ENCODE measurements at regions not wholly inside any gene's neighbourhood (a gene's known extent, or its start where the extent isn't known, plus 50 kb on each side); places are given as distances from the start of the nearest gene placed in this dataset.

DNA sequence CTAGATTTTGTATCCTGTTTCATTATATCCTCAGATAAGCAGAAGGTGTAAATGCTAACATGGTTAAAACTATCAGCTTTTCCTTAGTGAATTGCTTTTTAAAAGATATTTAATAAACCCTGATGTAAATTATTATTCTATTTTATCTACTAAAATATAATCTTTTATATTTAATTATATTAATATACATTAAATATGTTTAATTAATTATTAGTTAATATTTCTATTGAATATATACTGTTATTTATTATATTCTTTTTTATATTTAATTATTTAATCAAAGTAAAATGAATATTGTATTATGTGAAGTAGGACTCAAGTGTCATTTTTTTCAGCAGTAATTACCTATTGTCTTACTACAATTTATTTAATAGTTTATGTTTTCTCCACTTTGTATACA is 179.7 kb upstream of the ADGRL4 start:
- Mint-ChIP-seq H3K4me1 (ENCODE audit: low read depth) (no peaks in the 10 kb centered on the region), H3K4me3 (ENCODE audit: low read depth) (no peak overlapping the region), H3K27me3 (no peaks in the 10 kb centered on the region), H3K36me3 (ENCODE audit: insufficient read depth) (no peaks in the 10 kb centered on the region), H3K27ac (no peak overlapping the region), H3K9me3 (ENCODE audit: low read depth) (no peaks in the 10 kb centered on the region)
- no peak for DNase-seq (ENCODE audit: low spot score, unreplicated experiment)
- TF ChIP-seq, protein P1, sequence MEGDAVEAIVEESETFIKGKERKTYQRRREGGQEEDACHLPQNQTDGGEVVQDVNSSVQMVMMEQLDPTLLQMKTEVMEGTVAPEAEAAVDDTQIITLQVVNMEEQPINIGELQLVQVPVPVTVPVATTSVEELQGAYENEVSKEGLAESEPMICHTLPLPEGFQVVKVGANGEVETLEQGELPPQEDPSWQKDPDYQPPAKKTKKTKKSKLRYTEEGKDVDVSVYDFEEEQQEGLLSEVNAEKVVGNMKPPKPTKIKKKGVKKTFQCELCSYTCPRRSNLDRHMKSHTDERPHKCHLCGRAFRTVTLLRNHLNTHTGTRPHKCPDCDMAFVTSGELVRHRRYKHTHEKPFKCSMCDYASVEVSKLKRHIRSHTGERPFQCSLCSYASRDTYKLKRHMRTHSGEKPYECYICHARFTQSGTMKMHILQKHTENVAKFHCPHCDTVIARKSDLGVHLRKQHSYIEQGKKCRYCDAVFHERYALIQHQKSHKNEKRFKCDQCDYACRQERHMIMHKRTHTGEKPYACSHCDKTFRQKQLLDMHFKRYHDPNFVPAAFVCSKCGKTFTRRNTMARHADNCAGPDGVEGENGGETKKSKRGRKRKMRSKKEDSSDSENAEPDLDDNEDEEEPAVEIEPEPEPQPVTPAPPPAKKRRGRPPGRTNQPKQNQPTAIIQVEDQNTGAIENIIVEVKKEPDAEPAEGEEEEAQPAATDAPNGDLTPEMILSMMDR (IDR thresholded peaks at IDR 0.05; ENCODE audit: unreplicated experiment), result no peak

DNA sequence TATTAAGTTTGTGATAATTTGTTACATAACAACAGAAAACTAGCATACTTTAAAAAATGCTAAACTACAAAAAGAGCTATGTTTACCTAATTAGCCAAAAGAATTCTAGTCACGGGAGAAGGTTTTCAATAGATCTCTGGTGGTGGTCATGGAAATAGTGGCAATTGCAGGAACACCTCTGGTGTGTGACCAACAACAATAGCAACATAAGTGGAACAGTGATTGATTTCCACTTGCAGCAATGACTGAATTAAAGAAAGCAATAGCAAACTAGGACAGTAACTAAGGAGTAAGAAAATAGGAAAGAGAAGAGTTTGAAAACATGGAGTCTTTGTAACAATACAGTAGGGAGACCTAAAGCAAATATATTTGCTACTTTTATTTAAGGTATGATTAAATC is 171.3 kb upstream of the ADGRL4 start:
- Mint-ChIP-seq H3K27ac (no peak overlapping the region), H3K4me3 (ENCODE audit: low read depth) (no peak overlapping the region), H3K4me1 (ENCODE audit: low read depth) (no peaks in the 10 kb centered on the region), H3K9me3 (ENCODE audit: low read depth) (peaks cover 23% of the 10 kb centered on the region), H3K27me3 (no peaks in the 10 kb centered on the region), H3K36me3 (ENCODE audit: insufficient read depth) (peaks cover 3% of the 10 kb centered on the region)
- no peak for DNase-seq (ENCODE audit: low spot score, unreplicated experiment)
- TF ChIP-seq, protein P1 (IDR thresholded peaks at IDR 0.05; ENCODE audit: unreplicated experiment), result no peak

DNA sequence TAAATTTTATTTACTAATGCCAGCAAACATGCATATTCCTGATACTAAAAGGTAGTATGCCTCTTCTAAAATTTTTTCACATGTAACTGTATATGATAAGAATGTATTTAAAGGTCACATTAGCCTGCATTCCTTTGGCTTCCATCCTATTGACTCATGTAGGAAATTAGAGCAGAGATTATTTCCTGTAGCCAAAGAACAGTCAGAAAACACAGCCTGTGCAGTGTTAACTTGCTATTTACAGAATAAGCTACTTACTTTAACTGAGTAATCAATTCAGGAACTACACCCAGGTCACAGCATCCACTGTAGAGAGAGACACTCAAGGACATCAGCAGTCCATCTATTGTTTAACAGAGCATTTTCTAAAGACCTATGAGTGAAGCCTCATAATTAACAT is 154.5 kb upstream of the ADGRL4 start:
- H3K36me3 Mint-ChIP-seq (ENCODE audit: insufficient read depth), result no peaks in the 10 kb centered on the region
- no peaks in the 10 kb centered on the region for H3K27me3 Mint-ChIP-seq
- no peak overlapping the region for H3K27ac Mint-ChIP-seq
- H3K9me3 Mint-ChIP-seq (ENCODE audit: low read depth), result peaks cover 14% of the 10 kb centered on the region
- DNase-seq (ENCODE audit: low spot score, unreplicated experiment), result no peak
- H3K4me1 Mint-ChIP-seq (ENCODE audit: low read depth), result peaks cover 3% of the 10 kb centered on the region
- H3K4me3 Mint-ChIP-seq (ENCODE audit: low read depth), result no peak overlapping the region
- TF ChIP-seq, protein P1 (IDR thresholded peaks at IDR 0.05; ENCODE audit: unreplicated experiment), result no peak

DNA sequence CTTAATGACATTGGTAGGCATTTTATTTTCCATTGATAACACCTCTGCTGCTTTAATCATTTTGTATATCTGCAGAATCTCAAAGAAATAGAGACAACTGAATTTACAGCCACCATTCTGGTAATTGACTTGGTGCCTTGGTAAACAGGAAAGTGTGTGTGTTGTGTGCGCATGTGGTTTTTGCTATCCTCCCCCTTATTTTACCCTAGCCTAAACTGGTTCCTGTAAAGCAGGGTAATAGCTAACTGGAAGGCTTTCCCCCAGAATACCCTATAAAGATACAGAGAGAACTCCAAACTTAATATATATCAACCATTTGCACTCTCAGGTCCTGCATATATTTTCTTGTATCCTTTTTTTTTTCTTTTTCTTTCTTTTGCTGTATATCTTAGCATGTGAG is 149.5 kb upstream of the ADGRL4 start:
- H3K27ac Mint-ChIP-seq, result no peak overlapping the region
- DNase-seq (ENCODE audit: low spot score, unreplicated experiment), result no peak
- H3K9me3 Mint-ChIP-seq (ENCODE audit: low read depth), result peaks cover 3% of the 10 kb centered on the region
- peaks cover 10% of the 10 kb centered on the region for H3K4me1 Mint-ChIP-seq (ENCODE audit: low read depth)
- H3K36me3 Mint-ChIP-seq (ENCODE audit: insufficient read depth), result no peaks in the 10 kb centered on the region
- no peaks in the 10 kb centered on the region for H3K27me3 Mint-ChIP-seq
- H3K4me3 Mint-ChIP-seq (ENCODE audit: low read depth), result no peak overlapping the region
- TF ChIP-seq, protein P1 (IDR thresholded peaks at IDR 0.05; ENCODE audit: unreplicated experiment), result no peak

- Mint-ChIP-seq H3K4me1 (ENCODE audit: low read depth) (peaks cover 16% of the 10 kb centered on the region), H3K36me3 (ENCODE audit: insufficient read depth) (no peaks in the 10 kb centered on the region), H3K27ac (no peak overlapping the region), H3K9me3 (ENCODE audit: low read depth) (peaks cover 3% of the 10 kb centered on the region), H3K4me3 (ENCODE audit: low read depth) (no peak overlapping the region), H3K27me3 (no peaks in the 10 kb centered on the region)
- no peak for DNase-seq (ENCODE audit: low spot score, unreplicated experiment)
- TF ChIP-seq, protein P1 (IDR thresholded peaks at IDR 0.05; ENCODE audit: unreplicated experiment), result no peak
Measured at GRCh38 chr1:79151006-79151796, 144.7 kb upstream of the ADGRL4 start.
